Mammary epithelial cell (primary cell): ENCODE measurements at regions not wholly inside any gene's neighbourhood (a gene's known extent, or its start where the extent isn't known, plus 50 kb on each side); places are given as distances from the start of the nearest gene placed in this dataset.

Experiments
- EZH2 ChIP-seq: IDR thresholded peaks from 2 replicates; pipeline ENCODE4 v1.6.1; 2012; ENCODE audit warnings: low read length, inconsistent platforms, borderline replicate concordance
- TF ChIP-seq, protein P1 (sequence below), 2 donors: IDR thresholded peaks in 1 of 2; conservative IDR thresholded peaks in 1 of 2; 2 replicates each; pipeline ENCODE4 v1.5.1; 2011 to 2012; ENCODE audit warnings: inconsistent platforms in 2 of 2, low read length in 2 of 2, mild to moderate bottlenecking in 2 of 2, control low read depth in 1 of 2, low read depth in 1 of 2; ENCODE audit not compliant: insufficient read depth in 1 of 2; ENCODE audit errors: extremely low read depth in 1 of 2

DNA sequence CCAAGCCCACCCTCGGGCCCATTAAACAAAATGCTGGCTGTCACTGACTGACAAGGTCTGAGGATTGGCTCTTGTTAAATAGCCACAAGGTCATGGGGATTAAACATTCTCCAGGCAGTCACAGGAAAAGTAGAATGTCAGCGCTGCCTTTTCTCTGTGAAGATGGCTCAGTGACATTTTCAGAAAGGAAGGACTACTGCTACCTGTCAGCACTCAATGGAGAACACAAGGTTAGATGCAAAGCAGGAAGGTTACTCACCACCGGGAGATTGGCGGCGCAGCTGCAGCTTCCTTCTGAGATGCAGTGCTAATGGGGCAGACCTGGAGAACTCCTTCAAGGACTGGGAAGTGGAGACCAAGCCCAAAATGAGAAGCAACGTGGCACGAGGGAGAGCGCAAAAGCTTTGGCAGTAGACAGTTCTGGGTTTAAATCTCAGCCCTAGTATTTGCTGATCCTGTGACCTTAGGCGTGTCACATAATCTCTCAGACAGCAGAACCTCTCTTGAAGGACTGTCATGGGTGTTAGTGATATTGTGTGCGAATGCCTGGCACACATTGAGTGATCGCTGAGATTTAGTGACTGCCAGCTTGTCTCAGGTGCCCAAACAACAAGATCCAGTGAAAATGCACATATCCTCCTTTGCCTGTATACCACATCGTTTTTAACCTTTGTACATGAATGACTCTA lies 213.1 kb upstream of the BOD1L1 start:
- TF ChIP-seq, protein P1, sequence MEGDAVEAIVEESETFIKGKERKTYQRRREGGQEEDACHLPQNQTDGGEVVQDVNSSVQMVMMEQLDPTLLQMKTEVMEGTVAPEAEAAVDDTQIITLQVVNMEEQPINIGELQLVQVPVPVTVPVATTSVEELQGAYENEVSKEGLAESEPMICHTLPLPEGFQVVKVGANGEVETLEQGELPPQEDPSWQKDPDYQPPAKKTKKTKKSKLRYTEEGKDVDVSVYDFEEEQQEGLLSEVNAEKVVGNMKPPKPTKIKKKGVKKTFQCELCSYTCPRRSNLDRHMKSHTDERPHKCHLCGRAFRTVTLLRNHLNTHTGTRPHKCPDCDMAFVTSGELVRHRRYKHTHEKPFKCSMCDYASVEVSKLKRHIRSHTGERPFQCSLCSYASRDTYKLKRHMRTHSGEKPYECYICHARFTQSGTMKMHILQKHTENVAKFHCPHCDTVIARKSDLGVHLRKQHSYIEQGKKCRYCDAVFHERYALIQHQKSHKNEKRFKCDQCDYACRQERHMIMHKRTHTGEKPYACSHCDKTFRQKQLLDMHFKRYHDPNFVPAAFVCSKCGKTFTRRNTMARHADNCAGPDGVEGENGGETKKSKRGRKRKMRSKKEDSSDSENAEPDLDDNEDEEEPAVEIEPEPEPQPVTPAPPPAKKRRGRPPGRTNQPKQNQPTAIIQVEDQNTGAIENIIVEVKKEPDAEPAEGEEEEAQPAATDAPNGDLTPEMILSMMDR (conservative IDR thresholded peaks at IDR 0.05 in 1 of 2, IDR thresholded peaks at IDR 0.05 in 1 of 2; ENCODE audit: extremely low read depth in 1 of 2, insufficient read depth in 1 of 2, low read depth in 1 of 2, low read length in 2 of 2): no peak
- no peak for TF ChIP-seq EZH2
